ENCODE measurements at regions not wholly inside any gene's neighbourhood (a gene's known extent, or its start where the extent isn't known, plus 50 kb on each side); places are given as distances from the start of the nearest gene placed in this dataset.

DNA sequence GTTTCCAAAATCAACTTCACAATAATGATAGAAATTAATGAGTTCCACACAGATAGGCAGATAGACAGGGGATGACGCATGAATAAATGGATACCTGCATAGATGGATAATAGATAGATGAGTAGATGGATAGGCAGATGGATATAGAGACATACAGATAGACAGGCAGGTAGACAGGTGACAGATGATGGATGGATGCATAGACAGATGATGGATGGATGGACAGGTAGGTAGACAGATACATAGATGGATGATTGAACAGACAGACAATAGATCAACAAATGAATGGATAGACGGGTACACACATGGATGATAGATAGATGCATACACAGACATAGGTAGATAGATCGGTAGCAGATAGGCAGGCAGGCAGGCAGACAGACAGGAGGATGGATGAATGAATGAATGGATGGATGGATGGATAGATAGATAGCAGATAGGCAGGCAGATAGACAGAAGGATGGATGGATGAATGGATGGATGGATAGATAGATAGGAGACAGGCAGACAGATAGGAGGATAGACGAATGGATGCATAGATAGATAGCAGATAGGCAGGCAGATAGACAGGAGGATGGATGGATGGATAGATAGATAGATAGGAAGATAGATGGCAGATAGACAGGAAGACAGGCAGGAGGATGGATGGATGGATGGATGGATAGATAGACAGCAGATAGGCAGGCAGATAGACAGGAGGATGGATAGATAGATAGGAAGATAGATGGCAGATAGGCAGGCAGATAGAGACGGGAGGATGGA is 142.5 kb downstream of the RBFOX3 start:
- Histone ChIP-seq H3K9me3 (ENCODE audit: control insufficient read depth, insufficient read depth, low read length) (no peaks in the 10 kb centered on the region), H3K4me1 (ENCODE audit: control insufficient read depth, insufficient read depth, low read length) (no peaks in the 10 kb centered on the region; the same call in 1 of the 2 replicates), H3K27ac (ENCODE audit: low read length) (no peak overlapping the region), H3K27me3 (ENCODE audit: control insufficient read depth, insufficient read depth, low read length) (no peaks in the 10 kb centered on the region), H3K4me3 (ENCODE audit: low read length) (no peak overlapping the region), H3K36me3 (ENCODE audit: control insufficient read depth, insufficient read depth, low read length) (no peaks in the 10 kb centered on the region)
- no CpG with 5 or more reads among the region's 5 CpGs for WGBS (ENCODE audit: insufficient coverage, insufficient read length)
- no peak for DNase-seq (ENCODE audit: low read depth, low spot score)

- Histone ChIP-seq H3K9me3 (ENCODE audit: control insufficient read depth, insufficient read depth, low read length) (no peaks in the 10 kb centered on the region), H3K4me3 (ENCODE audit: low read length) (no peak overlapping the region), H3K4me1 (ENCODE audit: control insufficient read depth, insufficient read depth, low read length) (no peaks in the 10 kb centered on the region; the same call in 1 of the 2 replicates), H3K27me3 (ENCODE audit: control insufficient read depth, insufficient read depth, low read length) (no peaks in the 10 kb centered on the region), H3K36me3 (ENCODE audit: control insufficient read depth, insufficient read depth, low read length) (no peaks in the 10 kb centered on the region), H3K27ac (ENCODE audit: low read length) (no peak overlapping the region)
- no CpG with 5 or more reads among the region's 16 CpGs for WGBS (ENCODE audit: insufficient coverage, insufficient read length)
- no peak for DNase-seq (ENCODE audit: low read depth, low spot score)
These were observed 144.1 kb downstream of the RBFOX3 start for GRCh38 chr17:79466562-79467350.

- no CpG with 5 or more reads among the region's 14 CpGs for WGBS (ENCODE audit: insufficient coverage, insufficient read length)
- H3K4me3 ChIP-seq (ENCODE audit: low read length): no peak overlapping the region
- no peak overlapping the region for H3K27ac ChIP-seq (ENCODE audit: low read length)
- H3K4me1 ChIP-seq (ENCODE audit: control insufficient read depth, insufficient read depth, low read length): no peaks in the 10 kb centered on the region; the same call in 1 of the 2 replicates
- no peaks in the 10 kb centered on the region for H3K27me3 ChIP-seq (ENCODE audit: control insufficient read depth, insufficient read depth, low read length)
- no peaks in the 10 kb centered on the region for H3K9me3 ChIP-seq (ENCODE audit: control insufficient read depth, insufficient read depth, low read length)
- no peaks in the 10 kb centered on the region for H3K36me3 ChIP-seq (ENCODE audit: control insufficient read depth, insufficient read depth, low read length)
- no peak for DNase-seq (ENCODE audit: low read depth, low spot score)
These were observed 145.2 kb downstream of the RBFOX3 start for GRCh38 chr17:79465681-79466025.

DNA sequence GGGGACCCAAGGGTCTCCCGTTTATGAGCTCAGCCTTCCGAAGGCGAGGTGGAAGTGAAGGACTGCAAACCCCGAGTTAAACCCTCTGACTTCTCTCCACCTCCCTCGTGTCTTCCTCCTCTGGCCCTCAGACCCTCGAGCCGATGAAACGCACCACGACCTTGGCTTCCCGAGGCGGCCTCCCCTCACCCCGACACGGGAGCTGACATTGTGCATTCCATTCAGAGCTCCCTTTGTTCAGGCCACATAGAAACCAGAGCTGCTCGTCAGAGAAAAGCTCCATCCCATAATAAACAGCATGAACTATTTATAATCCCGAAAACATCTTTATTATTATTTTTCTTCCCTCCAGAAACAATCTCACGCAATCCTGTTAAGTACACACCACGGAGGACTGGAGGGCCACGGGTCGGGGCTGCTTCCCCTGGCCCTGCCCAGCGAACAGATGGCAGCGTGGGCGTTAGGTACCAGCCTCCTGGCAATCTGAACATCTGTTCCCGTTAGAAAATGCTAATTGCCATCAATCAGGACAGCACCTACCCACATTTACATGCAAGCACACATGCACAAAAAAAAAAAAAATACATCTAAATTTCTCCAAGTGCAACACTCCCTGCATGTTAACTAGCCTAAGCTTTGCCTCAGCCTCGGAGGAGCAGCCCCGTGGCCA is 145.7 kb downstream of the RBFOX3 start:
- H3K36me3 ChIP-seq (ENCODE audit: control insufficient read depth, insufficient read depth, low read length): no peaks in the 10 kb centered on the region
- WGBS (ENCODE audit: insufficient coverage, insufficient read length): 100% methylated on average over 3 of the region's 25 CpGs
- no peaks in the 10 kb centered on the region for H3K27me3 ChIP-seq (ENCODE audit: control insufficient read depth, insufficient read depth, low read length)
- H3K27ac ChIP-seq (ENCODE audit: low read length): no peak overlapping the region
- no peaks in the 10 kb centered on the region for H3K9me3 ChIP-seq (ENCODE audit: control insufficient read depth, insufficient read depth, low read length)
- DNase-seq (ENCODE audit: low read depth, low spot score): no peak
- H3K4me1 ChIP-seq (ENCODE audit: control insufficient read depth, insufficient read depth, low read length): no peaks in the 10 kb centered on the region; the same call in 1 of the 2 replicates
- H3K4me3 ChIP-seq (ENCODE audit: low read length): no peak overlapping the region

GRCh38 chr17:79464318-79465010 is 146.4 kb downstream of the RBFOX3 start:
- no peaks in the 10 kb centered on the region for H3K36me3 ChIP-seq (ENCODE audit: control insufficient read depth, insufficient read depth, low read length)
- no peak overlapping the region for H3K4me3 ChIP-seq (ENCODE audit: low read length)
- no peak for DNase-seq (ENCODE audit: low read depth, low spot score)
- no peaks in the 10 kb centered on the region; the same call in 1 of the 2 replicates for H3K4me1 ChIP-seq (ENCODE audit: control insufficient read depth, insufficient read depth, low read length)
- H3K9me3 ChIP-seq (ENCODE audit: control insufficient read depth, insufficient read depth, low read length): no peaks in the 10 kb centered on the region
- no peaks in the 10 kb centered on the region for H3K27me3 ChIP-seq (ENCODE audit: control insufficient read depth, insufficient read depth, low read length)
- WGBS (ENCODE audit: insufficient coverage, insufficient read length): no CpG with 5 or more reads among the region's 28 CpGs
- no peak overlapping the region for H3K27ac ChIP-seq (ENCODE audit: low read length)

DNA sequence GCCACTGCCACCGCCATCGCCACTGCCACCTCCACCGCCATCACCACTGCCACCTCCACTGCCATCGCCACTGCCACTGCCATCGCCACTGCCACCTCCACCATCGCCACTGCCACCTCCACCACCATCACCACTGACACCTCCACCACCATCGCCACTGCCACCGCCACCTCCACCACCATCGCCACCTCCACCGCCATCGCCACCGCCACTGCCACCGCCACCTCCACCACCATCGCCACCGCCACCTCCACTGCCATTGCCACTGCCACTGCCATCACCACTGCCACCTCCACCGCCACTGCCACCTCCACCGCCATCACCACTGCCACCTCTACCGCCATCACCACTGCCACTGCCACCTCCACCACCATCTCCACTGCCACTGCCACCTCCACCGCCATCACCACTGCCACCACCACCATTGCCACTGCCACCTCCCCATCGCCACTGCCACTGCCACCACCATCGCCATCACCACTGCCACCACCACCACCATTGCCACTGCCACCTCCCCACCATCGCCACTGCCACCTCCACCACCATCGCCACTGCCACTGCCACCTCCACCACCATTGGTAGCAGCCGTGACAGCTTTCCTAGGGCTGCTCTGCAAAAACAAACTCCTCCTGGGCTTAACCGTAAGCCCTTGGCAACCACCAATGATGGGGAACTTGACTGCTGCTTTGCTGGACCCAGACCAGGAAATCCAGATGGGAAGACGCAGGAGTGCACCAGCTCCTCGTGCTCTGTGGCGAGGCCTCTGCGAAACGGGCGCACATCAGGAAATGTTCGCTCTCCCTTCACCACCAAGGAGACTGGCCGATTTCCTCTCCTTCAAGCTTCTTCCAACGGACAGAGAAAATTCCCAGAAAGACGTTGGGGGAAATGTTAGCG is 147.2 kb downstream of the RBFOX3 start:
- H3K27me3 ChIP-seq (ENCODE audit: control insufficient read depth, insufficient read depth, low read length): no peaks in the 10 kb centered on the region
- no CpG with 5 or more reads among the region's 36 CpGs for WGBS (ENCODE audit: insufficient coverage, insufficient read length)
- H3K4me3 ChIP-seq (ENCODE audit: low read length): no peak overlapping the region
- H3K9me3 ChIP-seq (ENCODE audit: control insufficient read depth, insufficient read depth, low read length): no peaks in the 10 kb centered on the region
- H3K27ac ChIP-seq (ENCODE audit: low read length): no peak overlapping the region
- no peak for DNase-seq (ENCODE audit: low read depth, low spot score)
- no peaks in the 10 kb centered on the region; the same call in 1 of the 2 replicates for H3K4me1 ChIP-seq (ENCODE audit: control insufficient read depth, insufficient read depth, low read length)
- H3K36me3 ChIP-seq (ENCODE audit: control insufficient read depth, insufficient read depth, low read length): no peaks in the 10 kb centered on the region

DNA sequence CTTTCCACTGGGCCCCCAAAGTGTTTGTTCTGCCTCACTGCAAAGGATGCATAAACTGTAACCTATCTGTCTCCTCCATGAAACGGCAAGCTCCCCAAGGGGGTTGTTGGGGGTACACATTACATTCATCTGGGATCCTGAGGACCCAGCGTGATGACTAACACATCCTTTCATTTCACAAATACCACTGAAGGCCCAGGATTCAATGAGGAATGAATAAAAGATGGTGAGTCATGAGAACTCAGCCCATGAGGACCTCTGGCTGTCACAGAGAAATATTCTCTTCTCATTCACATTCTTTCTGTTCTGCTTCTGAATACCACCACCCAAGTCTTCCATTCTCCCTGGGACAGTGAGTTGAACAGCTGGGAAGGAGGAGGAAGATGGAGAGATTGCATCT is 149.8 kb downstream of the RBFOX3 start:
- no peaks in the 10 kb centered on the region for H3K27me3 ChIP-seq (ENCODE audit: control insufficient read depth, insufficient read depth, low read length)
- no peaks in the 10 kb centered on the region; the same call in 1 of the 2 replicates for H3K4me1 ChIP-seq (ENCODE audit: control insufficient read depth, insufficient read depth, low read length)
- no peak overlapping the region for H3K27ac ChIP-seq (ENCODE audit: low read length)
- H3K4me3 ChIP-seq (ENCODE audit: low read length): no peak overlapping the region
- no peaks in the 10 kb centered on the region for H3K9me3 ChIP-seq (ENCODE audit: control insufficient read depth, insufficient read depth, low read length)
- DNase-seq (ENCODE audit: low read depth, low spot score): no peak
- no peaks in the 10 kb centered on the region for H3K36me3 ChIP-seq (ENCODE audit: control insufficient read depth, insufficient read depth, low read length)
- no CpG with 5 or more reads among the region's 2 CpGs for WGBS (ENCODE audit: insufficient coverage, insufficient read length)

GRCh38 chr17:79459846-79460245 is 151.0 kb downstream of the RBFOX3 start:
- Histone ChIP-seq H3K4me1 (ENCODE audit: control insufficient read depth, insufficient read depth, low read length) (no peaks in the 10 kb centered on the region), H3K27me3 (ENCODE audit: control insufficient read depth, insufficient read depth, low read length) (no peaks in the 10 kb centered on the region), H3K4me3 (ENCODE audit: low read length) (no peak overlapping the region), H3K27ac (ENCODE audit: low read length) (no peak overlapping the region), H3K36me3 (ENCODE audit: control insufficient read depth, insufficient read depth, low read length) (no peaks in the 10 kb centered on the region), H3K9me3 (ENCODE audit: control insufficient read depth, insufficient read depth, low read length) (no peaks in the 10 kb centered on the region)
- no peak for DNase-seq (ENCODE audit: low read depth, low spot score)
- WGBS (ENCODE audit: insufficient coverage, insufficient read length): no CpG with 5 or more reads among the region's 4 CpGs

- no peak for DNase-seq (ENCODE audit: low read depth, low spot score)
- no peaks in the 10 kb centered on the region for H3K4me1 ChIP-seq (ENCODE audit: control insufficient read depth, insufficient read depth, low read length)
- H3K27me3 ChIP-seq (ENCODE audit: control insufficient read depth, insufficient read depth, low read length): no peaks in the 10 kb centered on the region
These were observed 151.7 kb downstream of the RBFOX3 start for GRCh38 chr17:79459003-79459655.

More at GRCh38 chr17:79459003-79459655, 151.7 kb downstream of the RBFOX3 start:
- no peak overlapping the region for H3K4me3 ChIP-seq (ENCODE audit: low read length)
- no peaks in the 10 kb centered on the region for H3K36me3 ChIP-seq (ENCODE audit: control insufficient read depth, insufficient read depth, low read length)
- H3K9me3 ChIP-seq (ENCODE audit: control insufficient read depth, insufficient read depth, low read length): no peaks in the 10 kb centered on the region
- WGBS (ENCODE audit: insufficient coverage, insufficient read length): no CpG with 5 or more reads among the region's 12 CpGs
- H3K27ac ChIP-seq (ENCODE audit: low read length): no peak overlapping the region

All from iPS DF 6.9 (cell line).